HG02610 (cell line): ENCODE measurements at regions not wholly inside any gene's neighbourhood (a gene's known extent, or its start where the extent isn't known, plus 50 kb on each side); places are given as distances from the start of the nearest gene placed in this dataset.

ENCODE experiments used
- ATAC-seq: cut with Tn5 transposase; IDR thresholded peaks from one replicate; pipeline ENCODE4 v1.9.1; 2021; ENCODE audit warnings: mild to moderate bottlenecking, moderate library complexity; ENCODE audit not compliant: unreplicated experiment

DNA sequence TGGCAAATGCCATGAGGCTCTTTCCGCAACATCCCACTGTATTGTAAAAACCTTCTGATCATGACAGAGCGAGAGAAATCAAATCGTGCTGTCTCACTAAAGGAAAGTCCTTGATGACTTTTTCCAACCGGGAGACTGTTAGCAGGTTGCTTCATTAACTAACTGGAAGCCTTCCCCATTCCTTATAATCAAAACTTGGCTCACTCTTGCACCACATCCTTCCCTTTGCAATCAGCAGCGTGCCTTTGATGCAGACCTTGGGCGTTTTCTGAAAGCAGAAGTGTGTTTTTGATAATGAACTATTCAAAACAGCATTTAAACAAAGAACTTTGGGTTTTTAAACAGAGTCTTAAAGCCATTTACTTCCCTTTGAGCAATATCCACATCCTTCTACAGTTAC lies 96.2 kb upstream of the CNR1 start:
- ATAC-seq: no peak

DNA sequence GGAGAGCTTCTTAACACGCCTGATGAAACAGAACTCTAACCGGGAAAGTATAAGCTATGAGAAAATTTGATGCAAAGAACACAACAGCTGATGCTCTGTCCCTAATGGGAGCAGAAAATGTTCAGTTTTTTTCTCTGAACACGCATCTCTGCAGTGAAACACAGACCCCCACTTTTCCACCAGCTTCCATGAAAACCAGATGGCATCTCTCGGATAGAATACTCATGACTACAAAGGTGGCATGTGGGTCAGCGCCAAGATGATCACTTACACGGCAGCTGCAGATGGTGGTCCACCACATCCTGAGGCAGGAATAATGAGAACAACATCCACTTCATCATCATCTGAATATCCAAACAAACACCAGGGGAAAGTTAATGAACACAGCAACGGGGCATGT lies 85.2 kb upstream of the CNR1 start:
- ATAC-seq: no peak

DNA sequence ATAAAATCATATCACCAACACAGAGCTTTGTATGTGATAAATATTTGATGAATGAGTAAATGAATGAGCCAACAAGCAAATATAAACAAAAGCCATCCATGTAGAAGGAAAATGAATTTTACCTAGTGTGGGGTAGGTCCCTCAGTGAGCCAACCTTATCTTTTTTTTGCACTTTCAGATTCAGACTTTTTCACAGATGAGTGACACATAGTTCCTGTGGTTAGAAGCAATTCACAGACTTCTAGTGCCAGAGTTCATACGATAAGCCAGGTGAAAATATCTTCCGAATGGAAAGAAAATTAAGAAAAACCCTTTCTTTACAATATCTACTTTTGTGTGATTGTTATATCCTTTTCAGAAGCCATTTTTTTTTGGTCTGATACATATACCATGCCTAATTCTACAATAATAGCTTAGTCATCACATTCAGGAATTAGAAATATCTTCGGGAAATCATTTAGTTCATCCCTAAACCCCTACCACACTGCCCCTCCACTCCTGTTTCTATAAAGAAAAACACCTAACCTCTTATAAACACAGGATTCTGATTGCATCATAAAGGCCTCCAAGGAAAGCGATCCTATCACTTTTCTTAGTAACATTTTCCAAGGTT lies 82.7 kb upstream of the CNR1 start:
- peak; percentile 48 for ATAC-seq

DNA sequence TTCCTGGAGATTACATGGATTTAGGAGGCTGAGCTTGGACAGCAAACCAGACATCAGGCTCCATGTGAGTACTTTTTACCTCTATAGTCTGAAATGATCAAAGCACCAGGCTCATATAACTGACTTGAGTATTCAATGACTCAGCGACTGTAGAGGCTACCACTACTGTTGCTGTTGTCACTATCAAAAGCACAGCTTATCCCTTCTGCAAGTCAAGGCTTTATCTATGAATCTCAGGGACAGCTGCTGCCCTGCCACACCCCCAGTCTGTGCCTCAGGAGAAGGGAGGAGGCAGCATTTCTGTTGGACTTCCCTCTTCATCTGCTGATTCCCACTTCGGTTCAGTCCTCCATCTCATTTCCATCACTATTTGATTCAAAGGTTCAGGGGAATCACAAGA lies 80.5 kb upstream of the CNR1 start:
- no peak for ATAC-seq

DNA sequence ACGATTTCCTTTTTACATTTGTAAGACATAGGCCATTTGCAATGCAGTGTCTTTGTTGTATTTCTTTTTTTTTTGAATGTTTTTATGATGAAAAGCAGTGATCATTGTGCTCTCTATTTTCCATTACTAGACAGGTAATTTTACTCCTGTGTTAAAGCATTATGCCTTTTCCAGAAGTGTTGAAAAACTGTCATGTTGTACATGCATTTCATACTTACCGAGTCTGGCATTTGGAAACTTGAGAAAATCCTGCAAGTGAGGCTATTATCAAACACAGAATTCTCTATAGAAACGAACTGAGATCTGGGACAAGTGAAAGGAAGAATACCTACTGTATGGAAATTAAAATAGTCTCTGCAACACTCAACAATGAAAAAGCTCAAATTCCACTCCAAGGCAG lies 78.6 kb upstream of the CNR1 start:
- ATAC-seq: no peak

DNA sequence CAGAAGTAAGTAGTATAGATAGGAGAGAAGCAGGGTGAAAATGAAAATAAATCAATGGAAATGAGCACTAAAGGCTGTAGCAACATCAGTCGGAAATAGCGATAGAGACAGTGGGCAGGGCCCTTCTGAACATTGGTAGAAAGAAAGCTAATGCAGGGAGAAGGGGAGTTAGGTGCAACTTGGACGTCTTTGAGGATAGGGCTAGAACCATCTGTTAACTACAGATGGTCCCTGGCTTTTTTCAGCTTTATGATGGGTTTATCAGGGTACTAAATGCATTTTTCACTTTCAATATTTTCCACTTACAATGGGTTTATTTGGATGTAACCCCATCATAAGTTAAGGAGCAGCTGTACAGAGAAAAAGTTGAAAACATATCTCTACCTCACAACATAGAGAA lies 72.8 kb upstream of the CNR1 start:
- no peak for ATAC-seq

DNA sequence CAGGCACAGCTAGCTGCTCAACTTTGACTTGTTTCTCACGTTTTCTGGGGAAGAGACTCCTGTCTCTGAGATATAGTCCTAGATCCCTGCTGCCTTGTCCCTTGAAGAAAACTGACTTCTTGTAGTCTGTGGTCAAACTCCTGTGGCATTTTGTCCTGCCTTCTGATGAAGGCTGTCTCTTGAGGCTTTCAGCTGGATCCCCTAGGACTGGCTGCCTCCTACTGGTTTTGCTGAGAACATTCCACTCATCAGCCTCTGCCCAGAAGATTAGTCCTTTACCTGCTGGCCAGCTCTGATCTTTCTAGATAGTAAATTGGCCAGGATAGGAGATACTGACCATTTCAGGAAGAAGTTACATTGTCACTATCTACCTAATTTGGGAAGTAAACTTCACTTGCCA lies 71.9 kb upstream of the CNR1 start:
- no peak for ATAC-seq

DNA sequence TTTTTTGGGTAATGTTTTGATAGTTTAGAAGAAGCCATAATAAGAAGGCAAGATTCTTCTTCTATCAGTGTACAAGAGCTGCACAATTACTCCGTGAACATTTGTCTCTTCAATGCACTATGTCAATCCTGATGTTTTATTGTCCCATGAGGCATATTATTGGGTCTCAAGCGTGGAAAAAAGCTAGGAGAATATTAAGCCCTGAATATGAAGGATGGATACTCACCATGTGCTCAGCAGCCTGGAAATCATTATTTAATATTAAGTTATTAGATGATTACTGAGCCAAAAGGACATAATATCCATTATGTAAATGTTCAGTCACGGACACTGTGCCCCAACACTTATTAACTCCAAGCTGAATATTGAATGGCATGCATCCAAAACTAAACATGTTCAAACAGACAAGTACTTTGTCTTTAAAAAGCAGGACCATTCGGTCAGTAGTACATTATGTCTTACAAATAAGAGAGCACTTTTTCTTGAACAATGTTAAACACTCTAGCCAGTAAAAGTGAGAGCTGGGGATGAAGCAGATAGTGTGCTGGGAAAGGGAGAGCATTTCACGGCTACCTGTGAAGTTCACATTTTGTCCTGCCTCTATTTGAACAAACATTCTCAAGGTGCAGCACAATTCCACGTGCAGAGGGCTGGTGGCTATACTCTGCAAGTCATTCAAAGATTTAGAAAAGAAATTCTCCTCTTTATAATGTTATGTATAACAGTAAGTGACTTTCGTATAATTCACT lies 70.6 kb upstream of the CNR1 start:
- no peak for ATAC-seq

DNA sequence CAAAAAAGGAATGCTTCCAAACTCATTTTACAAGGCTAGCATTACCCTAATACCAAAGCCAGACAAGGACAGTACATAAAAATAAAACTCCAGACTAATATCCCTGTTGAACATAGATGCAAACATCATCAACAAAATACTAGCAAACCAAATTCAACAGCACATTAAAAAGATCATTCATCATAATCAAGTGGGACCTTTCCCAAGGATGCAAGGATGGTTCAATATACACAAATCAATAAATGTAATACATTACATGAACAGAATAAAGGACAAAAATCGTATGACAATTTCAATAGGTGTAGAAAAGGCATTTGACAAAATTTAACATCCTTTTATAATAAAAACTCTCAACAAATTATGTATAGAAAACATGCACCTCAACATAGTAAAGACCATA lies 66.6 kb upstream of the CNR1 start:
- no peak for ATAC-seq

DNA sequence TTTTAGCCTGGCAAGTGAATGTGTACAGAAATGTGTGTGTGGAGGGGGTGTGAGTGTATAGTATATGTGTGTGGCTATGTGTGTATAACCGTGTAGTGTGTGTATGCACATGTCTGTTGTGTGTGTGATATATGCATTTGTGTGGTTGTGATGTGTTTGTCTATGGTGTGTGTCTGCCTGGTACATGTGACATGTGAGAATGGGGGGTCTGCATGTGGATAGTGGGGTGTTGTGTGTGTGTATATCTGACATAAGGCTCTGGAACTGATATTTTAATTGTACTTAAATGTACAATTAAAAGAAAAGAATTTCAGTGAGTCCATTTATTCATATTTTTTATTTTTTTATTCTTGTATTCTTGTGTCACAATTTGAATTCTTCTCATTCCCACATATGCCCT lies 57.2 kb upstream of the CNR1 start:
- no peak for ATAC-seq

DNA sequence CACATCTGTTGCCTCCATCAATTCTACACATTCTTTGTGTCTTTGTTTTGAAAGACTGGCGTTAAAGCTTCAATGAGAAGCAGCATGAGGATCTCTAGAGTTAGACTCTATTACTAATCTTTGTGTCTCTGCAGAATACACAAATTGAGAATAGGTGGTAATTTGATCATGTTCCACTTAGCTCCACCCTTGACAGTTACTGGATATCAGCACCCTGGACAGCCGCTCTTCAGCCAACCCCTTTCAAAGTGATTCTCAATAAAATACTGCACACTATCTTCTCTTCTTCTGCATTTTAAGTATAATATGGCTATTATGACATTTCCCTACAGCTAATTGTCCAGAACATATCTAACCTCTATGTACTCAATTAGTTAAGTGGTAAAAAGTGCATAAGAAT lies 54.3 kb upstream of the CNR1 start:
- ATAC-seq: no peak

DNA sequence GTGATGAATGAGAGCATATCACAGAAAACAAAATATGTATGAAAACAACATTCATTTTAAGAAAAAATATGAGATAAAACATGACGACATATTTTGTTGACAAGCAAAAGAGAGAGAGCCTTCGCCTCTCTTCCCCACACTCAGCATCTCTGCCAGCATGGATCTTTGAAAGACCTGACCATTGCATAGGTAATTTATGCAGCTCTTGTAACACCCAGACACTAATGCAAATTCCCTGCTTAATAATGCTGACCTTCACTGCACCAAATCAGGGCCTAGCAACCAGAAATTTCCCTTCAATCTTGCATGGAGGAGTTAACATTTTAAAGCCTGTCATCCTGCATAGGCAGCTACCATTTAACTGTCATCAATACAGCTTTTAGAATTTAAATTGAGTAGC lies 50.0 kb upstream of the CNR1 start:
- ATAC-seq: no peak
